Kidney glomerular epithelial cell (primary cell): ENCODE measurements at regions not wholly inside any gene's neighbourhood (a gene's known extent, or its start where the extent isn't known, plus 50 kb on each side); places are given as distances from the start of the nearest gene placed in this dataset.
"Not testable (repeated sequence)": the region's sequence is repeated elsewhere in the genome, so short reads cannot be mapped to it uniquely, and the experiment has no call there.

Source experiments
- DNase-seq: peaks from one replicate; lab custom pipeline; 2025; lab: John Stamatoyannopoulos, UW

DNA sequence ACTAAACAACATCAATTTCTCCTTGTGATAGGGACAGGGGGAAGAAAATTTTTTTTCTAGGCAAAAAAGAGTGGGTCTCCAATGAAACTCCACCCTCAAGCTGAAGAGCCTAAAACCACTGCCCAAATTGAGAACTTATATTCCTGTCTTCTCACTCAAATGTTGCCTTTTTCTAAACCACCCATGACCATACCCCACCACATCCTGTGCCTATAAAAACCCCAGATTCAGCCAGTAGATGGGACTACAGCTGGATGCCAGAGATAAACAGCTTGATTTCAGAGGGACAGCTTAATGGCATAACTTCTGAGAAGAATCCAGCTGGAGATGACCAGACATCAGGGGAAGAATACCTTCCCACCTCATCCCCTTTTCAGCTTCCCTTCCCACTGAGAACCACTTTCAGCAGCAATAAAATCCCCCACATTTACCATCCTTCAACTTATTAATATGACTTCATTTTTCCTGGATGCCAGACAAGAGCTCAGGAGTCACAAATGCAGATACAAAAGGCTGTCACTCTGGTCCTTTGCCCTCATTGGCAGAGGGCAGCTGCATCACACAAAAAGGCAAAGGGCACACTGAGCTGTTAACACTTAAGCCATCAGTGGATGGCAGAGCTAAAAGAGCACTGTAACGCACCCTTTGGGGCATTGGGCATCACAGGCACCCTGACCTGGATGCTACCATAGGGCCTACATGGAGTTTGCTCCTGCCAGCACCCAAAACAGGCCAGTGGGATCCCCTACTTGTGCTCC is 972.5 kb upstream of the CTNND2 start:
- DNase-seq = no peak

DNA sequence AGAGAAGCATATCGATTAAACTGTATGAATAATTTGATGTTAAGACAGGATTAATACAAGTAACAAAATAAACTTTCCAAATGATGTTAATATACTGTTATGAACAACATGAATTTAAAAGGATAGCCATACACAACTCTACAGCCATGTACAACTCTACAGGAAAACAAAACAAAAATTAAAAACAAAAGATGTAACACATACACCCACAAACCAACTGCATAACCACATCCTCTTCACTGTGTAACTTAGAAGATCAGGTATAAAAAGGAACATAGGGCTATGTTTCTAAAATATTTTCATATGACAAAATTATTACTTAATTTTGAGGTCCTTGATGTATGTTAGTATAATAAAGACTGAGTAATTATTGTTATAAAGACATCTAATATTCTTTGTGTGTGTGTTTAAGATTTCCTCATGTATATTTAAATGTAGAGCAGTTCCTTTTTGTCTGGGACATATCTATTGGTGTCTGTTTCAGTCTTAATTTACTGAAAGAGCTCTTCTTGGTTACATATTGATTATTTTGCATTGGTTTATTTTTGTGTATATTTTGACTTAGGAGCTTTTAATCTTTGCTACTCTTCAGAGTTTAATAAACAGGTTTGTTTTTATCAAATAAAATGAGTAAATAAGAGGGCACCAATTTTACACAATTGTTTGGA is 966.8 kb upstream of the CTNND2 start:
- no peak for DNase-seq

DNA sequence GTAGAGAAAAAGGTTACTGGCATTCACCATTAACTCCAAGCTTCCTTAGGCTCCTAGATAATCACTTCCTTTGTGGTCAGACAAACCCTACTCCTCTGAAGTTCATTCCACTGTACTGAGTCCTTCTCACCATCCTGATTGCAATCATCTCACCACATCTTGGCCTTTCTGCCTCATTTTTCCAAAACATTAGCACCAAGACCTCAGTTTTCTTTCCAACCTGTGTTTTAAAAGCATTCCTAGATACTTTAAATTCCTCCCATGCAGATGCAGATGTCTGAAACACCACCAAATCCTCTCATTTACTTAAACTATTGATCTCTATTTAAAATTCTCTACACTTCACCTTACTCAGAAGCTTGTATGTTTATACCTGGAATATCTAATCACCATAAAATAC is 961.3 kb upstream of the CTNND2 start:
- no peak for DNase-seq

DNA sequence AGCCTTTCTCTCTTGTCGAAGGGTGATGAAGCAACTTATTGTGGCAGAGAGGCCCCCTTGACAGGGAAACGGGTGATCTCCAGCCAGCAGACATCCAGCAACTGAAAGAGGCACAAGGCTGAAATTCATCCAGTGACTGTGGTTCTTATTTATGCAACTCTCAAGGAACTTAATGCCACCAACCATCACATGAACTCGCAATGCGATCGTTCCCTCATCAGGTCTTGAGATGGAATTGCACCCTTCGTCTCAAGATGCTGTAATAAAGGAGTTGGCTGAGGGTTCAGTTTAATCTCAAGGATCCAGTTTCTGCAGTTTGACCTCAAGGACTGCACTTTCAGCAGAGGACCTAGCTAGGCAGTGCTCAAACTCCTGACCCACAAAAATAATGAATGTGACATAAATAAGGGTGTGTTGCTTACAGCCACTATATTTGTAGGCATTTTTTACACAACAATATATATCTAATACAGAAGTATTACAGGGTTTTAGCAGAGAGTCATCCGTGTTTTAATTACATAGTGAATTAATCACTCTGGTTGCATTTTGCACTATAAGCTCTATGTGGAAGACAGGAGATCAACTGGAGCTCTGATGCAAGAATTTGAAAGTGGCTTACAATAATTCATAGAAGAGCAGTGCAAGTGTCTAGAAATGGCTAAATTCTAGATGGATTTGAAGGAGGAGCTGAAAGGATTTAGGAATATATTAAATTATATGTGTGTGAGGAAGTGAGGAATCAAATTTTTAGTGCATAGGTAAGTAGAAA is 957.8 kb upstream of the CTNND2 start:
- DNase-seq = no peak

DNA sequence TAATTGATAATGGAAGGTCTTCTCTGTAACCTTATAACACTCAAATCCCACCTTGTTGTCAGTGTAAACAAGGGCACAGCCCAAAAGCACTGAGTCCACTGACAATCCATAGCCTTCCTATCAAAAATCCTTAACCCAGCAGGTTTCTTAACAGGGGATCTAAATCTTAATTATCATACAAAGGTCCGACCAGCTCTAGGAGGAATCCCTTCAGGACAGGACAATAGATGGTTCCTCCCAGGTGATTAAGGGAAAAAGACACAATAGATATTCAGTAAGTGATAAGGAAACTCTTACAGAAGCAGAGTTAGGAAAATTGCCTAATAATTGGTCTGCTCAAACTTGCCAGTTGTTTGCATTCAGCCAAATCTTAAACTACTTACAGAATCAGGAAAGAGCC is 951.9 kb upstream of the CTNND2 start:
- not testable (repeated sequence) for DNase-seq

DNA sequence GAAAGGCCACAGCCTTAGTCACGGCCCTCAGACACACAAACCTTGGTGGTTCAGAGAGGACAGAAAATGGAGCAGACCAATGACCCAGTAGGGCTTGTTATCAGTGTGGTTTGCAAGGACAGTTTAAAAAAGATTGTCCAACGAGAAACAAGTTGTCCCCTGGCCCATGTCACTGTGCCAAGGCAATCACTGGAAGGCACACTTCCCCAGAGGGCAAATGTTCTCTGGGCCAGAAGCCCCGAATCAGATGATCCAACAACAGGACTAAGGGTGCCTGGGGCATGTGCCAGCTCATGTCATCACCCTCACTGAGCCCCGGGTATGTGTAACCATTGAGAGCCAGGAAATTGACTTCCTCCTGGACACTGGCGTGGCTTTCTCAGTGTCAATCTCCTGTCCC is 950.1 kb upstream of the CTNND2 start:
- no peak for DNase-seq

DNA sequence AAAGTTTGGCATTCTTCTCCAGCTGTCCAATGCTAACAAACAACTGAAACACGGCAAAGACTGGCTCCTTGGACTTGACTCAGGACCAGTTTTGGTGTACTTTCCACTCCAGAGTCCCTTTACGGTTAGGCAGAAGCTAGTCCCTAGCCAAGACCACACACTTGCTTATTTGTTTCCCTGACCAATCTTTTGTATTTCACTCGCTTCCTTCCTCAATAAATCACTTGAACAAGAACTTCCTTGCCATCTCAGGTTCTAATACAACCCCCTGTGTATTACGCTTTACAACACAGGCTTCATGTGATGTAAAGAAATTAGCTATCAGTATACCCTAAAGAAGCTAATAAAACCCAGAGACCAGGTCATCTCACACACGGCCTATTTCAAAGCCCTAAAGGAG is 947.5 kb upstream of the CTNND2 start:
- no peak for DNase-seq

DNA sequence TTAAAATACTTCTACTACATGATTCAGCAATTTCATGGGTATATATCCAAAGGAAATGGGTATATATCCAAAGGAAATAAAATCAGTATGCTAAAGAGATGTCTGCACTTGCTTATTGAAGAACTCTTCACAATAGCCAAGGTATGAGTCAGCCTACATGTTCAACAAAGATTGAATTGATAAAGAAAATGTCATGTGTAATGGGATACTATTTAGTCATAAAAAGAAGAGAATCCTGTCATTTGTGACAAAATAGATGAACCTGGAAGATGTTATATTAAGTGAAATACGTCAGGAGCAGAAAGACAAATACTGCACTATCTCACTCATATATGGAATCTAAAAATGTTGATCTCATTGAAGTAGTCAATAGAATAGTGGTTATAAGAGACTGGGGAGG is 944.5 kb upstream of the CTNND2 start:
- DNase-seq = no peak

DNA sequence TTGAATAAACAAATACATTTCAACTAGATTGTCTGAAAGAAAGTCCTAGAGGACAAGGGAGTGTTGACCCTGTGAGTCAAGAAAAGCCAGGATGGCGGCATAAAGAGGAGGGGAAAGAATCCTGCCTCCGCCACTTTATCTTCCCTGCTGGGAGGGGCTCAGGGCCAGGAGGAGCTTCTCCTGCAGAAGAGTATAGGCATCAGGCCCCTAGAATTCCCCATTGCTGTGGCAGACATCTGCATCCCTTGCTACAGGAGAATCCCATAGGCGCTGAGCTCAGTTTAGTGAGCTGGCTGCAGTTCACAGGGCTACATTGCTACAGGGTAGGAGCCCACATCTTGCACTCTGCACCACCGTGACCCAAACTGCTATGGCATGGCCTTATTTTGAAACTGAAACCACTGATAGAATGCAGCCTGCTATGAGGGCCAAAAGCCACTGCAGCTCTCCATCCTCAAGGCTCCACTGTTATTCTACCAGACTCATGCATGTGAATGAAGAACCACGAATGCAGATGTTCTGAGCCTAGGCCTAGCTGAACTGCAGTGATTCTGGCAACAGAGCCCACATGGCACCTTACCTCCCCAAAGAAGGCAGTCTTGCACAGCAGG is 941.4 kb upstream of the CTNND2 start:
- DNase-seq = no peak

DNA sequence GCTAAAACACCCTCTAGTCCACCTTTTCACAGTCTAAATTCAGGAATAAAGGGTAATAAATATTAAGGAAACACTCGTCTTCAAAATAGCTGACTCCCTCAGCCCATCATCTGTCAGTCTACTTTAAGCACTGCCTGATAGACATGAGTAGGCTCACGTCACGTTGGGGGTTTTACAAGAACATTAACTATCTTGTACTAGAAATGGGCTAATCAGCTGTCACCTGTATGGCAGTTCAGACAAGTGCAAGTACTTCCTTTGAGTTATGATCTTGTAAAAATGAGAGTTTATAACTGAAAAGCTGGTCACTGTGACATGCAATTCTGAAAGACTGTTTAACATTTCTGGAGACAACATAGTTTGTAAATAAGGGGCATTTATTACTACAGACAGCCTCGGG is 936.7 kb upstream of the CTNND2 start:
- no peak for DNase-seq

DNA sequence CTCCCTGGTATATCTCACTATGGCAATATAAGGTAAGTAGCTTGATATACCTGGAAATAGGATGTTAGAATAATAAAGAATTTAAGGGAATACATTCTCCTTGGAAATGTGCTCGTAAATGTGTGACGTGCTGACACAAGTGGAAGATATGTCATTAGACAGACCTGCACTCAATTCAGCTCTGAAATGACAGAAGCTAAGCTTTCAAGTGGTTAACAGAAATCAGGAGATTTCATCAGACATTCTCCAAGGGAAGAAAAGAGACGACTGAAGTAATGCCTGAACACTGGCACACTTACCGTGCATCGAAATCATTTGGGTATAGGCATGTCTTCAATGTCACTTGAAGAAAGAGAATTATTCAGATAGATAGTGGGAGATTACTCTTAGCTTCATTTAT is 933.3 kb upstream of the CTNND2 start:
- DNase-seq = no peak

DNA sequence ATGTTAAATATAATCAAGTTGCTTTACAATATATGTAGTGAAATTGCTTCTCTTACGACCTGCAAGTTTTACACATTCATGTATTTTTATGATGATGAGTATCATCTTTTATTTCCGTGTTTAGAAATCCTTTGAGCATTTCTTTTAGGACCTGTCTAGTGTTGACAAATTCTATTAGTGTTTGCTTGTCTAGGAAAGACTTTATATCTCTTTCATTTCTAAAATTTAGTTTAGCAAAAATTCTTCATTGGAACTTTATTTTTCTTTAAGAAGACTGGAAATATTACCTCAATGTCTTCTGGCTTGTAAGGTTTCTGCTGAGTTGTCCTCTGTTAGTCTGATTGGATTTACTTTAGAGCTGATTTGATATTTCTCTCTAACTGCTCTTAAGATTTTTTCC is 920.9 kb upstream of the CTNND2 start:
- DNase-seq = no peak

DNA sequence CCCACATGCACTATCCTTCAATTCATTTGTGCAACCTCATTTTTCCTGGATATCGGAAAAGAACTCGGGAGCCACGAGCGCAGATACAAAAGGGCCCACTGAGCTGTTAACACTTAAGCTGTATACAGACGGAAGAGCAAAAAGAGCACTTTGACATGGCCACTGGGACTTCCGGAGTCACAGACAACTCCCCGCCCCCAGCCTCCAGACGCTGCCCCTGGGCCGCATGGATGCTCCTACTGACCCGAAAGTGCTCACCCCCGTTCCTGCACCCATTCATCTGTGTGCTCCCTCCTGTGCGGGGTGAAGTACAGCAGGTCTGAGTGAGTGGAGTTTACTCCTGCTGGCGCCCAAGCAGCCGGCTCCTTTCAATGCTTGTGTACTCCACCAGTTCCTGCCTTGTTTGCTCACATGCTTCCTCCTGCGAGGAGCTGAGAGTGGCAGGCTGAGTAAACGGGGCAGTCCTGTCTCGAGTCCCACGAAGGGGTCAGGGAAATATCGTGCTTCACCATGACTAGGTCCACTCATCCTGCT is 901.0 kb upstream of the CTNND2 start:
- no peak for DNase-seq

DNA sequence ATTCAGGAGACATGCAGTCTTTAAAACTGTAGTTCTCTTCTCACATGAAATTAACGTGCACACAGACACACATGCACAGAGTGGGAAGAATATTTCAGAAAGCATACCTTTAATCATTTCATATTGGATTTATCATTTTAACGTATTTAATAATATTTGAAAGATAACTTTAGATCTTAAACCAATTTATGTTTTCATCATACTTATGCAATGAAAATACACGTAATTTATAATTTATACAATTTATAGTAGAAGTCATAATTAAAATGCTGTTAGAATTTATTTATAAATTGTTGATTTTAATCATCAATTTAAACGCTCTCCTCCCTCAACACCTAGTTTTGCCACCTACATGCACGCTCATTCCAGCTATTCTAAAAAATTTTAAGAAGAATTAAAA is 894.9 kb upstream of the CTNND2 start:
- no peak for DNase-seq

DNA sequence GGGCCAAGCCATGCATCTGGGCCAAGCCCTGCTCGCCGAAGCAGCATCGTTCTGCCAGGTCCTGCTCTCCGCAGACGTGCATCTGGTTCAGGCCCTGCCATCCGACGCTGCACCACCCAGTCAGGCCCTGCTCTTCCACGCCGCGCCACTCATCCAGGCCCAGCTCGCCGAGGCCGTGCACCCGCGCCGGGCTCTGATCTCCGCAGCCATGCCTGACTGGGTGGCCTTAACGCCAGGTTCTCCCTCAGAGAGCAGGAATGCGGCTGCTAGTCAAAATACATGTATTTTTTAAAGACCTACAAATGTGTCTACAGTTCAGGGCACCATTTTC is 891.1 kb upstream of the CTNND2 start:
- DNase-seq = no peak

DNA sequence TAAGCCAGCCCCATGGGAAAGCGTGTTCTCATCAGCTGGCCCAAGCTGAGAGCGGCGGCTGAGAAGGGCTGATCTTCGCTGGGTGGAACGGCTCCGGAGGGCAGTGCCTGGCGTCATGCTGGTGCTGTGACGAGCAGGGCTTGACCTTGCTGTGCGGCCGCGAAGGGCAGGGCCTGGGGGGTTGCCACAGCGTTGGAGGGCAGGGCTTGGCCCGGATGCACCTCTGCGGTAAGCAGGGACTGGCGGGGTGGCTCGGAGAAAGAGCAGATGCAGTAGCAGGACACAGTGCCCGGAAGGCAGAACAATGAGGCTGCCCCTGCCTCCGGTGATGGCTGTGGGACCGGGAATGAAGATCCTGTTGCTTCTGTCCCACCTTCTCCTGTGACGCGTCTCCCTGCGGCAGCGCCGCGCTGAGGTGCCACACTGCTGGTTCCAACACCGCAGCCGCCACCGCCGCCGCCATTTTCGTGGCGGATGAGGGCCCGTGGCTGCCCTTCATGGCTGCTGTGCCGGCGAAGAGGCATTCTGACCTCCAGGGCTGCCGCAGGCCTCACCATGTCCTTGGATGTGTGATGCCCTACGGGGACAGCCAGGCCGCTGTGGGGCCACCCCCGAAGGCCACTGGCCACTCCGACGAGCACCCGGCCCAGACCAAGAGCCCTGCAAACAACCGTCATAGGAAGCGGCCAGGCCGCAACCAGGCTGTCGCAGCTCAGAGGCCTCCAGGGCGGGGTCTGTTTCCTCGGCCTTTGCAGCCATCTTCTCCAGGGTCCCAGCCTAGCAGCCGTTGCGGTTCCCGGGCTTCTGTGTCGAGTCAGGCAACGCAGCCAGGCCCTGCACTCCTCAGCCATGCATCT is 890.5 kb upstream of the CTNND2 start:
- no peak for DNase-seq

DNA sequence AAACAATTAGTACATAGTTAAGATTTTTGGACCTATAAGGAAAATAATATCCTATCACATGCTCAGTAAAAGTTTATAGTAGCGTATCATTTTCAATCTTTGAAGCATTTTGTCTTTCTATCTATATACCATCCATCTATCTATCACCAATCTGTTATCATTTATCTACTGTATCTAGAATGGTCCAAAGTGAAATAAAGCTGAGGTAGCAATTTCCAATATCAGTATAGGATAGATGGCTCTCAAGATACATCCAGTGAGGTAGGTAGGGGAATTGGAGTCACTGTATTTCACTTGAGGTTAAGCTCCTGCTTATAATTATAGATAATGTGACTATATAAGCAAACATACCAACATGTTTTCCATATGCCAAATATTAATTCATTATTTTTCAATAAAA is 889.1 kb upstream of the CTNND2 start:
- DNase-seq = no peak

DNA sequence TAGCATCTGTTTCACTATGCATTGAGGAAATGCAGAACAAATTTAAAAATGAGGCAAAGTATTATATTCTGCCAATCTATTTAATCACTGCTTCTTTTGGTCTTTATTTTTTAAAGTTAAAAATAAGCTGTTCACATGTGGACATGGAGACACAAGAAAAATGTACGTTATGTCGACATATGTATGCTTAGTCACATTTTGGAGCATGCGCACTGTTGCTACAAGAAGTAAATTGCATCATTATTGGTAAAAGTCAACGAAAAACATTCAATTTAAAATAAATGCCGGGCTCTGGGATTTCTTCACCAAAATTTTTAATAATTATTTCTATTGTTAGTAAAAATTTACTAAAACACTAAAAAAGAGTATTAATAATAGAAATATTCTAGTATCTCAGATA is 876.3 kb upstream of the CTNND2 start:
- no peak for DNase-seq

DNA sequence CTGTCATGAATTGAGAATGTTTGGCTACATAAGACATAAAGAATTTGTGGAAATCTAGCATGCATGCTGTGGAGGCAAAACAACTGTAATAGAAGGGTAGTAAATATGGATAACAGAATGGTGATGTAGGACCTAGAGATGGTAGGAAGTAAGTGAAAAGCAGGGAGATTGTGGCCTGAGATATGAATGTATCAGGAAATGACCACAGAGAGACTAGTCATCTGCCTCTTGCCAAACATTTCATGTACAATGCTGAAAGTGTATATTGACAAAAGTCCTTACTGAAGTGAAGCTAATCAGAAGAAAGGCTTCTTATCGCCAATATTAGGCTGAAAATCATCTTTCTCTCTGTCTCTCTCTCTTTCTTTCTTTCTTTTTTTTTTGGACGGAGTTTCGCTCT is 873.1 kb upstream of the CTNND2 start:
- DNase-seq = no peak

DNA sequence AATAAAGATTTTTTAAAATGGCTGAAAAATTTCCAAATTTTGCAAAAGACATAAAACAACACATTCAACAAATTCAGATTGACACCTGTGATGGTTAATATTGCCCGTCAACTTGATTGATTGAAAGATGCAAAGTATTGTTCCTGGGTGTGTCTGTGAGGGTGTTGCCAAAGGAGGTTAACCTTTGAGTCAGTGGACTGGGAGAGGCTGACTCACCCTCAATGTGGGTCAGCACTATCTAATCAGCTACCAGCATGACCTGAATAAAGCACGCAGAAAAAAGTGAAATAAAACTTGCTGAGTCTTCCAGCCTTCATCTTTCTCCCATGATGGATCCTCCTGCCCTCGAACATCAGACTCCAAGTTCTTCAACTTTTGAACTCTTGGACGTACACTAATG is 868.0 kb upstream of the CTNND2 start:
- no peak for DNase-seq

DNA sequence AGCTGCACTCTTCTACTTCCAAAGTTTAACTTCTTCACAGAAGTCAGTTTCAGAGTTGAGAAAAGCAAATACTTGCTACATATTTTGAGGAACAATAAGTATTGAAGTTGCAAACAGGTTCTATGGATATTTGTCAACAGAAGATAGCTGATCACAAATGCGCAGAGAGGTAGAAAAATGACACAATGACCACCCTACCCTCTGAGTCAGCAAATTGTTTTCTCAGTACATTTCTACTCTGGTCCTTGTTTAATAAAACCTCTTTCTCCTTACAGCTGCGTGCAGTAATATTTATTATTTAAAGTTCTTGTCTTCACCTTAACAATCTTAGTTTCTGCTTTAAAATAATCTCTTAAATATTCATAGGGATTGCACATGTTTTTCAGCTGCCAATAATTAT is 855.1 kb upstream of the CTNND2 start:
- DNase-seq = no peak

DNA sequence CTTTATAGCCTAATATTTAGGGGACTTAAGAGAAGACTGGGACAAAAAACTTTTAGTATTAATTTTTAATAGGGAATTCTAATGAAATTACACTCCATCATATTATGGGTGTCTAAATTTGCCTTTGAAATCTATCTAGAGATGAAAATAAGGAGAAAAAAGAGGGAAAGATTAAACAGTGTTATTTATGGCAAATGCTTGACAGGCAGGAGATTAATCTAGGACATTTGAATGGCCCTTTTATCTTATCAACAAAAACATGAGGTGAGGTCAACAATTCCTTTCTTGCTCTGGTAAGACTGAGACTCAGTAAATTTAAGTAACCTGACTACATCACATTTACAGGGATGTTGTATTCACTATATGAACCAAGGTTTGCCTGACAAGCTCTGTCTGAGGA is 852.8 kb upstream of the CTNND2 start:
- DNase-seq = no peak
